GM12872 (cell line): ENCODE measurements at regions not wholly inside any gene's neighbourhood (a gene's known extent, or its start where the extent isn't known, plus 50 kb on each side); places are given as distances from the start of the nearest gene placed in this dataset.

Experiments used
- CTCF ChIP-seq: IDR thresholded peaks from 3 replicates; pipeline ENCODE4 v1.5.1; 2011; ENCODE audit warnings: low read depth, mild to moderate bottlenecking, low read length, moderate library complexity; ENCODE audit not compliant: insufficient read depth

- no peak for TF ChIP-seq CTCF
These were observed 274.2 kb upstream of the ERCC4 start for GRCh38 chr16:13645601-13646245.

- TF ChIP-seq CTCF, result no peak
These were observed 259.1 kb upstream of the ERCC4 start for GRCh38 chr16:13660807-13661206.

GRCh38 chr16:13665876-13666275 is 254.1 kb upstream of the ERCC4 start:
- no peak for TF ChIP-seq CTCF

- TF ChIP-seq CTCF, result no peak
These were observed 247.8 kb upstream of the ERCC4 start for GRCh38 chr16:13672196-13672595.

GRCh38 chr16:13680021-13680889 is 239.7 kb upstream of the ERCC4 start:
- TF ChIP-seq CTCF, result no peak

GRCh38 chr16:13684819-13685563 is 235.0 kb upstream of the ERCC4 start:
- no peak for TF ChIP-seq CTCF

GRCh38 chr16:13696017-13696416 is 223.9 kb upstream of the ERCC4 start:
- TF ChIP-seq CTCF, result no peak
